ENCODE measurements at regions not wholly inside any gene's neighbourhood (a gene's known extent, or its start where the extent isn't known, plus 50 kb on each side); places are given as distances from the start of the nearest gene placed in this dataset.

DNA sequence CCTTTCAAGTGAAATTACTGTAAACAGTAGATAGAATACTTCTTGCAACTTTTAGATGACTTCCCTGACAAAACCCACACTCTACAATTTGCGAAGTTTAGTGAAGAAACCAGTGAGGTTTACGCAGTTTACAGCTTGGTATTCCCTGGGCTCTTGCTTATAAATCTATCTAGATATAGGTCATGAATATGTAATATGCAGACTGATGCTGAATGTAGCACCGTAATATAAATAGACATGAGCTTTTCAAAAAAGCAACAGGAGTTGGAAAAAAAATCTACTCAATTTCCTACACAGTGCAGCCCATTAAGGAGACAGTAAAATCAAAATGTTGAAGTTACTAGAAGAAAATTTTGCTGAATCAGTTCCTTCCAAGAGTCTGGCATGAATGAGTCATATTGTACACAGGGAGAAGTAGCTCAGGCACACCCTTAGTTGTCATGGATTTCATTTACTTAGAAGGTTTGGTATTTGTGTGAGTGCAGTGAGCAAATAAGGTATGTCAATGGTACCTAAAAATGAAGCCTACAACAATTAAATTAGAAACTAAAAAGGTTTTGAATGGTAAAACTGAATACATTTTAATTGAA, 67.7 kb upstream of the NEUROD6 start:
- Histone ChIP-seq H3K36me3 (ENCODE audit: control insufficient read depth, insufficient read depth, low read length) (no peaks in the 10 kb centered on the region), H3K27ac (ENCODE audit: low read length) (no peak overlapping the region), H3K9me3 (ENCODE audit: control insufficient read depth, insufficient read depth, low read depth, low read length) (no peaks in the 10 kb centered on the region), H3K4me3 (ENCODE audit: low read depth in 2 of 2, low read length in 2 of 2) (no peak overlapping the region), H3K27me3 (ENCODE audit: control insufficient read depth, insufficient read depth, low read length) (no peaks in the 10 kb centered on the region), H3K4me1 (ENCODE audit: control insufficient read depth, insufficient read depth, low read length) (no peaks in the 10 kb centered on the region)
- ChIA-PET CTCF (no interaction called here), POLR2A (no interaction called here)
- intact Hi-C loops (cut with micrococcal nuclease; ENCODE audit: unreplicated experiment) (no loop called here), in situ Hi-C loops (cut with HindIII; ENCODE audit: low pct_unique_long_range_greater_than_20kb, low sequenced_read_pairs) (no loop called here)
- DNase-seq (ENCODE audit: low read depth, low spot score), result peak; percentile 67
- BruUV-seq (replicated peaks), result no TSS peak
- ATAC-seq, result peak; percentile 58; the same call in 1 of the 2 replicates
- TF ChIP-seq CTCF (IDR thresholded peaks at IDR 0.05) (no peak), SIN3A (IDR thresholded peaks at IDR 0.05; ENCODE audit: borderline replicate concordance, insufficient read depth, low read depth, low read length) (no peak), TCF7L2 (IDR thresholded peaks at IDR 0.05; ENCODE audit: low read depth, low read length) (no peak), POLR2AphosphoS5 (IDR thresholded peaks at IDR 0.05; ENCODE audit: low read depth, low read length) (no peak)
- TF ChIP-seq, protein P1, sequence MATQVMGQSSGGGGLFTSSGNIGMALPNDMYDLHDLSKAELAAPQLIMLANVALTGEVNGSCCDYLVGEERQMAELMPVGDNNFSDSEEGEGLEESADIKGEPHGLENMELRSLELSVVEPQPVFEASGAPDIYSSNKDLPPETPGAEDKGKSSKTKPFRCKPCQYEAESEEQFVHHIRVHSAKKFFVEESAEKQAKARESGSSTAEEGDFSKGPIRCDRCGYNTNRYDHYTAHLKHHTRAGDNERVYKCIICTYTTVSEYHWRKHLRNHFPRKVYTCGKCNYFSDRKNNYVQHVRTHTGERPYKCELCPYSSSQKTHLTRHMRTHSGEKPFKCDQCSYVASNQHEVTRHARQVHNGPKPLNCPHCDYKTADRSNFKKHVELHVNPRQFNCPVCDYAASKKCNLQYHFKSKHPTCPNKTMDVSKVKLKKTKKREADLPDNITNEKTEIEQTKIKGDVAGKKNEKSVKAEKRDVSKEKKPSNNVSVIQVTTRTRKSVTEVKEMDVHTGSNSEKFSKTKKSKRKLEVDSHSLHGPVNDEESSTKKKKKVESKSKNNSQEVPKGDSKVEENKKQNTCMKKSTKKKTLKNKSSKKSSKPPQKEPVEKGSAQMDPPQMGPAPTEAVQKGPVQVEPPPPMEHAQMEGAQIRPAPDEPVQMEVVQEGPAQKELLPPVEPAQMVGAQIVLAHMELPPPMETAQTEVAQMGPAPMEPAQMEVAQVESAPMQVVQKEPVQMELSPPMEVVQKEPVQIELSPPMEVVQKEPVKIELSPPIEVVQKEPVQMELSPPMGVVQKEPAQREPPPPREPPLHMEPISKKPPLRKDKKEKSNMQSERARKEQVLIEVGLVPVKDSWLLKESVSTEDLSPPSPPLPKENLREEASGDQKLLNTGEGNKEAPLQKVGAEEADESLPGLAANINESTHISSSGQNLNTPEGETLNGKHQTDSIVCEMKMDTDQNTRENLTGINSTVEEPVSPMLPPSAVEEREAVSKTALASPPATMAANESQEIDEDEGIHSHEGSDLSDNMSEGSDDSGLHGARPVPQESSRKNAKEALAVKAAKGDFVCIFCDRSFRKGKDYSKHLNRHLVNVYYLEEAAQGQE (IDR thresholded peaks at IDR 0.05; ENCODE audit: insufficient read depth in 1 of 2, low read depth in 2 of 2, low read length in 1 of 2), result no peak

GRCh38 chr7:31410265-31410664, 69.7 kb upstream of the NEUROD6 start:
- no peak for DNase-seq (ENCODE audit: low read depth, low spot score)
- no TSS peak for BruUV-seq (replicated peaks)

More at GRCh38 chr7:31410265-31410664, 69.7 kb upstream of the NEUROD6 start:
- in situ Hi-C loops (cut with HindIII; ENCODE audit: low pct_unique_long_range_greater_than_20kb, low sequenced_read_pairs) (no loop called here), intact Hi-C loops (cut with micrococcal nuclease; ENCODE audit: unreplicated experiment) (no loop called here)
- peak; percentile 56; the same call in 1 of the 2 replicates for ATAC-seq
- no peaks in the 10 kb centered on the region for H3K36me3 ChIP-seq (ENCODE audit: control insufficient read depth, insufficient read depth, low read length)
- H3K9me3 ChIP-seq (ENCODE audit: control insufficient read depth, insufficient read depth, low read depth, low read length), result no peaks in the 10 kb centered on the region
- ChIA-PET POLR2A (no interaction called here), CTCF (no interaction called here)
- H3K4me1 ChIP-seq (ENCODE audit: control insufficient read depth, insufficient read depth, low read length), result no peaks in the 10 kb centered on the region
- no peak overlapping the region for H3K27ac ChIP-seq (ENCODE audit: low read length)
- TF ChIP-seq SIN3A (IDR thresholded peaks at IDR 0.05; ENCODE audit: borderline replicate concordance, insufficient read depth, low read depth, low read length) (no peak), POLR2AphosphoS5 (IDR thresholded peaks at IDR 0.05; ENCODE audit: low read depth, low read length) (no peak), CTCF (IDR thresholded peaks at IDR 0.05) (no peak), TCF7L2 (IDR thresholded peaks at IDR 0.05; ENCODE audit: low read depth, low read length) (no peak)
- TF ChIP-seq, protein P1 (IDR thresholded peaks at IDR 0.05; ENCODE audit: insufficient read depth in 1 of 2, low read depth in 2 of 2, low read length in 1 of 2), result no peak
- no peak overlapping the region for H3K4me3 ChIP-seq (ENCODE audit: low read depth in 2 of 2, low read length in 2 of 2)
- H3K27me3 ChIP-seq (ENCODE audit: control insufficient read depth, insufficient read depth, low read length), result no peaks in the 10 kb centered on the region

All from Panc1 (cell line).